Smooth muscle cell (in vitro differentiated cells): ENCODE measurements at regions not wholly inside any gene's neighbourhood (a gene's known extent, or its start where the extent isn't known, plus 50 kb on each side); places are given as distances from the start of the nearest gene placed in this dataset.

ENCODE experiments used
- DNase-seq: peaks from one replicate; lab custom pipeline; 2025; ENCODE audit not compliant: unreplicated experiment; lab: John Stamatoyannopoulos, UW
- H2AFZ ChIP-seq: fragments of 200-600 bp; sonication (generic); 2 replicates; pipeline ENCODE4 v1.6.0; 2016; ENCODE audit warnings: antibody characterized with exemption, low read depth, mild to moderate bottlenecking
- H3F3A ChIP-seq: fragments of 200-600 bp; sonication (generic); 2 replicates; pipeline ENCODE4 v1.6.0; 2017; ENCODE audit warnings: antibody characterized with exemption, low read depth
- H3K27ac ChIP-seq: fragments of 200-600 bp; sonication (generic); 2 replicates; pipeline ENCODE4 v1.5.1; 2016; ENCODE audit warnings: low read depth, mild to moderate bottlenecking
- H3K27me3 ChIP-seq: fragments of 200-600 bp; sonication (generic); 2 replicates; pipeline ENCODE4 v1.6.1; 2016; ENCODE audit warnings: low read depth, mild to moderate bottlenecking
- H3K36me3 ChIP-seq: fragments of 200-600 bp; sonication (generic); 2 replicates; pipeline ENCODE4 v1.5.1; 2016; ENCODE audit warnings: low read depth
- H3K4me1 ChIP-seq: fragments of 200-600 bp; sonication (generic); 2 replicates; pipeline ENCODE4 v1.5.1; 2016; ENCODE audit warnings: low read depth
- H3K4me2 ChIP-seq: fragments of 200-600 bp; sonication (generic); 2 replicates; pipeline ENCODE4 v1.6.0; 2016; ENCODE audit warnings: mild to moderate bottlenecking
- H3K4me3 ChIP-seq: fragments of 200-600 bp; sonication (generic); 2 replicates; pipeline ENCODE4 v1.5.1; 2016; ENCODE audit warnings: mild to moderate bottlenecking
- H3K79me2 ChIP-seq: fragments of 200-600 bp; sonication (generic); 2 replicates; pipeline ENCODE4 v1.6.0; 2016; ENCODE audit warnings: low read depth, mild to moderate bottlenecking
- H3K9ac ChIP-seq: fragments of 200-600 bp; sonication (generic); 2 replicates; pipeline ENCODE4 v1.6.0; 2016; ENCODE audit warnings: low read depth
- H3K9me3 ChIP-seq: fragments of 200-600 bp; sonication (generic); replicated peaks from 2 replicates; pipeline ENCODE4 v1.5.1; 2016; ENCODE audit warnings: low read depth
- H4K20me1 ChIP-seq: fragments of 200-600 bp; sonication (generic); 2 replicates; pipeline ENCODE4 v1.6.0; 2016; ENCODE audit warnings: low read depth
- CTCF ChIP-seq: fragments of 200-600 bp; sonication (generic); IDR thresholded peaks from 2 replicates; pipeline ENCODE4 v1.5.1; 2017; ENCODE audit warnings: borderline replicate concordance, mild to moderate bottlenecking, antibody characterized with exemption; ENCODE audit not compliant: insufficient read depth, poor library complexity, severe bottlenecking
- WGBS: methylation state at CpG from one replicate; pipeline ENCODE4 v1.1.7; 2016; ENCODE audit warnings: low lambda C conversion rate; 5-methylcytosine and 5-hydroxymethylcytosine counted together

DNA sequence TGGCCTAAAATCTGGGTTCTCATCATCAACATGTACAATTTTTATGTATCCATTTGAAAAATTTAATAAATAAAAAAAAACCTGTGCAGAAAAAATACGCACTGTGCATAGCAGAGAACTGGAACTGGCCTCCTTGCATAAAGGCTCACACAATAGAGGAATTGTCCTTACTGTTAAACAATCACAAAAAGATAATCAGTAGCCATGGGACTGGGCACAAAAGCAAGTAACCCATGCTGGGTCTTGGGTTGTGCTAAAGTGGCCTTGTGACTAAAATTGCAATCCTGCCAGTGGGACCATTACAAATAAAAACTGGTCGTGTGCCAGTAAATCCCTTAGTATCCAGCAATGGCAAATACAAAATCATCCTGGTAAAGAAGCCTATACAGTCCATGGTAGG, 1646.6 kb downstream of the MAT2B start:
- Histone ChIP-seq H3K9ac (no peak overlapping the region), H3K9me3 (no peaks in the 10 kb centered on the region), H3K27me3 (no peaks in the 10 kb centered on the region), H3K79me2 (no peaks in the 10 kb centered on the region), H3K4me3 (no peak overlapping the region), H4K20me1 (no peaks in the 10 kb centered on the region), H3K4me1 (no peaks in the 10 kb centered on the region), H3K4me2 (no peak overlapping the region), H2AFZ (no peak overlapping the region), H3F3A (no peaks in the 10 kb centered on the region), H3K36me3 (no peaks in the 10 kb centered on the region), H3K27ac (no peak overlapping the region)
- no peak for DNase-seq
- WGBS: 86% methylated on average over 2 of the region's 2 CpGs
- no peak for TF ChIP-seq CTCF

GRCh38 chr5:165157219-165157618, 1651.8 kb downstream of the MAT2B start:
- Histone ChIP-seq H3K4me1 (no peaks in the 10 kb centered on the region), H4K20me1 (no peaks in the 10 kb centered on the region), H2AFZ (no peak overlapping the region), H3K36me3 (no peaks in the 10 kb centered on the region), H3K4me3 (no peak overlapping the region), H3K27me3 (no peaks in the 10 kb centered on the region), H3K9me3 (no peaks in the 10 kb centered on the region), H3K27ac (no peak overlapping the region), H3F3A (no peaks in the 10 kb centered on the region), H3K9ac (no peak overlapping the region), H3K79me2 (no peaks in the 10 kb centered on the region), H3K4me2 (no peak overlapping the region)
- 95% methylated on average over 1 of the region's 1 CpG for WGBS
- no peak for TF ChIP-seq CTCF
- DNase-seq: no peak

DNA sequence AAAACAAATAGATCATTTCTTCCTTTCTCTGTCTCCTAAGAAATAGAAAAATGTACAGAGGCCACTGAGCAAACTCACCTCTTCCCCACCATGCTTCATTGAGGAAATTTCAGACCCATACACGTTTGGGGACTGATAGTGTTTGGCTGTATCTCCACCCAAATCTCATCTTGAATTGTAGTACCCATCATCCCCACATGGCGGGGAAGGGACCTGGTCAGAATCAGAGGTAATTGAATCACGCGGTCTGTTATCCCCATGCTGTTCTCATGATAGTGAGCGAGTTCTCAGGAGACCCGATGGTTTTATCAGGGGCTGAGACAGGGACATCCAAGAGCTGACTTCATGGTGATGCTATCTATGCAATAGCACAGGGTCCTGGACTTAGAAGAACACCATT, 1655.8 kb downstream of the MAT2B start:
- no peak overlapping the region for H3K4me2 ChIP-seq
- DNase-seq: no peak
- no peaks in the 10 kb centered on the region for H3K27me3 ChIP-seq
- no peaks in the 10 kb centered on the region for H3F3A ChIP-seq
- H3K79me2 ChIP-seq: no peaks in the 10 kb centered on the region
- no peak overlapping the region for H3K27ac ChIP-seq
- H4K20me1 ChIP-seq: no peaks in the 10 kb centered on the region
- no peaks in the 10 kb centered on the region for H3K36me3 ChIP-seq
- no peak overlapping the region for H3K4me3 ChIP-seq
- no peaks in the 10 kb centered on the region for H3K4me1 ChIP-seq
- TF ChIP-seq CTCF: peak; percentile 10
- no peaks in the 10 kb centered on the region for H3K9me3 ChIP-seq
- H2AFZ ChIP-seq: no peak overlapping the region
- no peak overlapping the region for H3K9ac ChIP-seq
- WGBS: 78% methylated on average over 6 of the region's 6 CpGs

- Histone ChIP-seq H3K4me1 (no peaks in the 10 kb centered on the region), H3K4me2 (no peak overlapping the region), H3F3A (no peaks in the 10 kb centered on the region), H4K20me1 (no peaks in the 10 kb centered on the region), H3K27ac (no peak overlapping the region), H3K4me3 (no peak overlapping the region), H3K27me3 (no peaks in the 10 kb centered on the region), H2AFZ (no peak overlapping the region), H3K9ac (no peak overlapping the region), H3K9me3 (no peaks in the 10 kb centered on the region), H3K79me2 (no peaks in the 10 kb centered on the region), H3K36me3 (no peaks in the 10 kb centered on the region)
- 59% methylated on average over 2 of the region's 2 CpGs for whole genome bisulfite sequencing
- no peak for TF ChIP-seq CTCF
- DNase-seq: no peak
Observed at GRCh38 chr5:165163861-165164260, 1658.4 kb downstream of the MAT2B start.
